Fibroblast of lung (primary cell): ENCODE measurements at regions not wholly inside any gene's neighbourhood (a gene's known extent, or its start where the extent isn't known, plus 50 kb on each side); places are given as distances from the start of the nearest gene placed in this dataset.

Experiments used
- DNase-seq, 2 donors: peaks; one replicate each; pipeline versions ENCODE4 v3.0.0 to v3.0.0-alpha.2; 2010; ENCODE audit warnings: low read depth in 2 of 2
- H2AFZ ChIP-seq: 2 replicates; pipeline ENCODE4 v1.5.1; 2012; ENCODE audit warnings: low read length, control low read depth, inconsistent platforms
- H3K27ac ChIP-seq: 2 replicates; pipeline ENCODE4 v1.5.1; 2011; ENCODE audit warnings: low read length, control low read depth; ENCODE audit not compliant: insufficient read depth
- H3K27me3 ChIP-seq: 2 replicates; pipeline ENCODE4 v1.5.1; 2011; ENCODE audit warnings: mild to moderate bottlenecking, low read length; ENCODE audit not compliant: control insufficient read depth, insufficient read depth
- H3K36me3 ChIP-seq: 2 replicates; pipeline ENCODE4 v1.5.1; 2011; ENCODE audit warnings: low read length; ENCODE audit not compliant: control insufficient read depth, insufficient read depth
- H3K4me1 ChIP-seq: 2 replicates; pipeline ENCODE4 v1.5.1; 2011; ENCODE audit warnings: low read length; ENCODE audit not compliant: control insufficient read depth, insufficient read depth; ENCODE audit errors: extremely low read depth
- H3K4me2 ChIP-seq: 2 replicates; pipeline ENCODE4 v1.5.1; 2011; ENCODE audit warnings: low read length, control low read depth; ENCODE audit not compliant: insufficient read depth; ENCODE audit errors: extremely low read depth
- H3K4me3 ChIP-seq, 4 experiments: fragments of 200-600 bp in 1 of 4; sonication (generic) in 1 of 4; replicated peaks in 1 of 4; 2 replicates each; pipeline ENCODE4 v1.5.1; 2011 to 2016; ENCODE audit warnings: low read length in 4 of 4, low read depth in 3 of 4, mild to moderate bottlenecking in 3 of 4, control low read depth in 2 of 4, inconsistent platforms in 1 of 4, mixed read lengths in 1 of 4; ENCODE audit not compliant: insufficient read depth in 1 of 4; ENCODE audit errors: control extremely low read depth in 1 of 4
- H3K79me2 ChIP-seq: 2 replicates; pipeline ENCODE4 v1.5.1; 2012; ENCODE audit warnings: mild to moderate bottlenecking, low read length, inconsistent platforms; ENCODE audit not compliant: control insufficient read depth, insufficient read depth
- H3K9ac ChIP-seq: 2 replicates; pipeline ENCODE4 v1.5.1; 2011; ENCODE audit warnings: mild to moderate bottlenecking, low read length, control low read depth; ENCODE audit not compliant: insufficient read depth
- H3K9me3 ChIP-seq: 2 replicates; pipeline ENCODE4 v1.5.1; 2012; ENCODE audit warnings: low read depth, low read length; ENCODE audit not compliant: control insufficient read depth, insufficient read depth
- H4K20me1 ChIP-seq: 2 replicates; pipeline ENCODE4 v1.5.1; 2011; ENCODE audit warnings: low read length; ENCODE audit not compliant: control insufficient read depth, insufficient read depth; ENCODE audit errors: extremely low read depth
- EZH2 ChIP-seq: IDR thresholded peaks from 2 replicates; pipeline ENCODE4 v1.5.1; 2012; ENCODE audit warnings: low read length, control low read depth, mild to moderate bottlenecking; ENCODE audit errors: missing control alignments
- TF ChIP-seq, protein P1 (sequence below), 2 donors: IDR thresholded peaks in 1 of 2; conservative IDR thresholded peaks in 1 of 2; 1 replicate in 1 of 2; 2 replicates in 1 of 2; pipeline ENCODE4 v1.5.1; 2011 to 2012; ENCODE audit warnings: low read length in 2 of 2, control low read depth in 1 of 2, inconsistent platforms in 1 of 2, low read depth in 1 of 2, mild to moderate bottlenecking in 1 of 2

- H3K4me3 ChIP-seq: no peak overlapping the region
- H4K20me1 ChIP-seq: no peaks in the 10 kb centered on the region
- H3K27me3 ChIP-seq: no peaks in the 10 kb centered on the region
- H3K9ac ChIP-seq: no peak overlapping the region
- no peak for TF ChIP-seq EZH2
- TF ChIP-seq, protein P1, sequence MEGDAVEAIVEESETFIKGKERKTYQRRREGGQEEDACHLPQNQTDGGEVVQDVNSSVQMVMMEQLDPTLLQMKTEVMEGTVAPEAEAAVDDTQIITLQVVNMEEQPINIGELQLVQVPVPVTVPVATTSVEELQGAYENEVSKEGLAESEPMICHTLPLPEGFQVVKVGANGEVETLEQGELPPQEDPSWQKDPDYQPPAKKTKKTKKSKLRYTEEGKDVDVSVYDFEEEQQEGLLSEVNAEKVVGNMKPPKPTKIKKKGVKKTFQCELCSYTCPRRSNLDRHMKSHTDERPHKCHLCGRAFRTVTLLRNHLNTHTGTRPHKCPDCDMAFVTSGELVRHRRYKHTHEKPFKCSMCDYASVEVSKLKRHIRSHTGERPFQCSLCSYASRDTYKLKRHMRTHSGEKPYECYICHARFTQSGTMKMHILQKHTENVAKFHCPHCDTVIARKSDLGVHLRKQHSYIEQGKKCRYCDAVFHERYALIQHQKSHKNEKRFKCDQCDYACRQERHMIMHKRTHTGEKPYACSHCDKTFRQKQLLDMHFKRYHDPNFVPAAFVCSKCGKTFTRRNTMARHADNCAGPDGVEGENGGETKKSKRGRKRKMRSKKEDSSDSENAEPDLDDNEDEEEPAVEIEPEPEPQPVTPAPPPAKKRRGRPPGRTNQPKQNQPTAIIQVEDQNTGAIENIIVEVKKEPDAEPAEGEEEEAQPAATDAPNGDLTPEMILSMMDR (conservative IDR thresholded peaks at IDR 0.05 in 1 of 2, IDR thresholded peaks at IDR 0.05 in 1 of 2; ENCODE audit: low read depth in 1 of 2, low read length in 2 of 2): no peak
- no peaks in the 10 kb centered on the region for H3K79me2 ChIP-seq
- no peak overlapping the region for H3K4me2 ChIP-seq
- H3K27ac ChIP-seq: no peak overlapping the region
- no peak overlapping the region for H2AFZ ChIP-seq
- no peaks in the 10 kb centered on the region for H3K36me3 ChIP-seq
- no peaks in the 10 kb centered on the region for H3K4me1 ChIP-seq
- no peaks in the 10 kb centered on the region for H3K9me3 ChIP-seq
- no peak for DNase-seq
Observed at GRCh38 chr11:112751329-112751728, 209.9 kb upstream of the NCAM1 start.

DNA sequence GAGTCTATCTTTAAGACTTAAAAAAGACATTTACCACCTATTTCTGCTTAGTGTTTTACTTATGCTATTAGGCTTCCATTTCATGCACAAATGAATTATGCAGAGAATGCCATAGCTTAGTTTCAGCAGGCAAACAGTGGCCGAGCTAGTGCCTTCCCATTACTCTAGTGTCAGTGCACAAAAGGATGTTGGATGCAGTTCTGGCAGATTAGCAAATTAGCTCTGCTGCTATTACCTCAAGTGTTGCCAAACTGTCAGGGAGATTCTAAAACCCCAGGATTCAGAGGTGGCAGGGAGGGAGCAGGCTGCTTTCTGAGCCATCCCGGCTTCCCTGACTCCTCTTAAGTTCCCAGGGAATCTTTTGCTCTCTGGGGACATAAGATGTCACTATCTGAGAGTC, 209.4 kb upstream of the NCAM1 start:
- Histone ChIP-seq H3K27ac (no peak overlapping the region), H3K79me2 (no peaks in the 10 kb centered on the region), H3K9ac (no peak overlapping the region), H3K36me3 (no peaks in the 10 kb centered on the region), H3K4me2 (no peak overlapping the region), H2AFZ (no peak overlapping the region), H3K27me3 (no peaks in the 10 kb centered on the region), H4K20me1 (no peaks in the 10 kb centered on the region), H3K9me3 (no peaks in the 10 kb centered on the region), H3K4me3 (no peak overlapping the region), H3K4me1 (no peaks in the 10 kb centered on the region)
- TF ChIP-seq, protein P1 (conservative IDR thresholded peaks at IDR 0.05 in 1 of 2, IDR thresholded peaks at IDR 0.05 in 1 of 2; ENCODE audit: low read depth in 1 of 2, low read length in 2 of 2): no peak
- TF ChIP-seq EZH2: no peak
- no peak for DNase-seq

GRCh38 chr11:112752563-112752962, 208.7 kb upstream of the NCAM1 start:
- DNase-seq: no peak
- H3K4me2 ChIP-seq: no peak overlapping the region
- no peak overlapping the region for H3K9ac ChIP-seq
- H2AFZ ChIP-seq: no peak overlapping the region
- H3K36me3 ChIP-seq: no peaks in the 10 kb centered on the region
- H3K27ac ChIP-seq: no peak overlapping the region
- no peak overlapping the region for H3K4me3 ChIP-seq
- no peaks in the 10 kb centered on the region for H3K79me2 ChIP-seq
- H3K9me3 ChIP-seq: no peaks in the 10 kb centered on the region
- H3K4me1 ChIP-seq: no peaks in the 10 kb centered on the region
- no peaks in the 10 kb centered on the region for H3K27me3 ChIP-seq
- TF ChIP-seq, protein P1 (conservative IDR thresholded peaks at IDR 0.05 in 1 of 2, IDR thresholded peaks at IDR 0.05 in 1 of 2; ENCODE audit: low read depth in 1 of 2, low read length in 2 of 2): no peak
- no peak for TF ChIP-seq EZH2
- H4K20me1 ChIP-seq: no peaks in the 10 kb centered on the region
